Erythroblast (primary cell): ENCODE measurements at regions not wholly inside any gene's neighbourhood (a gene's known extent, or its start where the extent isn't known, plus 50 kb on each side); places are given as distances from the start of the nearest gene placed in this dataset.

ENCODE experiments used
- GATA1 ChIP-seq: IDR thresholded peaks from 2 replicates; pipeline ENCODE4 v1.6.1; 2011; ENCODE audit warnings: low read depth, mild to moderate bottlenecking, control low read depth, low read length, moderate library complexity
- POLR2A ChIP-seq: IDR thresholded peaks from 2 replicates; pipeline ENCODE4 v1.6.1; 2011; ENCODE audit warnings: mild to moderate bottlenecking, low read length

- TF ChIP-seq POLR2A (no peak), GATA1 (no peak)
These were observed 570.4 kb upstream of the GJE1 start for GRCh38 chr6:141562186-141562811.
